Mucosa of descending colon (tissue), 3 donors: ENCODE measurements at regions not wholly inside any gene's neighbourhood (a gene's known extent, or its start where the extent isn't known, plus 50 kb on each side); places are given as distances from the start of the nearest gene placed in this dataset.

Source experiments
- ATAC-seq: fragments of 200-7000 bp; cut with Tn5 transposase; one replicate; pipeline ENCODE4 v1.9.1; 2020; ENCODE audit warnings: mild to moderate bottlenecking, moderate library complexity
- DNase-seq, 3 donors: peaks; one replicate each; pipeline ENCODE4 v3.0.0-alpha.2; 2020
- H3K36me3 ChIP-seq: fragments of 200-600 bp; one replicate; pipeline ENCODE4 v1.8.0; 2021; ENCODE audit warnings: low read depth, mild to moderate bottlenecking
- H3K4me1 ChIP-seq: fragments of 200-600 bp; one replicate; pipeline ENCODE4 v1.8.0; 2021; ENCODE audit warnings: low read depth, mild to moderate bottlenecking
- H3K4me3 ChIP-seq: fragments of 200-600 bp; one replicate; pipeline ENCODE4 v1.8.0; 2021; ENCODE audit warnings: mild to moderate bottlenecking
- H3K9me3 ChIP-seq: fragments of 200-600 bp; one replicate; pipeline ENCODE4 v1.8.0; 2021; ENCODE audit warnings: mild to moderate bottlenecking
- CTCF ChIP-seq: fragments of 200-600 bp; IDR thresholded peaks from one replicate; pipeline ENCODE4 v1.8.0; 2022; ENCODE audit warnings: antibody characterized with exemption, mild to moderate bottlenecking
- intact Hi-C, 2 donors: fragments of 100-400 bp; cut with DNase I in 1 of 2; cut with micrococcal nuclease in 1 of 2; formaldehyde crosslinking; loops; one replicate each; pipeline versions ENCODE4 v1.11.0 to v1.11.1; 2022; cut with DNase I, micrococcal nuclease
- donor health status: DM: no; HTN: no; CAD: no; lungs with moderate emphysema.
- donor health status: DM: no; HTN: no; CAD: no.
- donor health status: DM: no; HTN: yes; CAD: no.

DNA sequence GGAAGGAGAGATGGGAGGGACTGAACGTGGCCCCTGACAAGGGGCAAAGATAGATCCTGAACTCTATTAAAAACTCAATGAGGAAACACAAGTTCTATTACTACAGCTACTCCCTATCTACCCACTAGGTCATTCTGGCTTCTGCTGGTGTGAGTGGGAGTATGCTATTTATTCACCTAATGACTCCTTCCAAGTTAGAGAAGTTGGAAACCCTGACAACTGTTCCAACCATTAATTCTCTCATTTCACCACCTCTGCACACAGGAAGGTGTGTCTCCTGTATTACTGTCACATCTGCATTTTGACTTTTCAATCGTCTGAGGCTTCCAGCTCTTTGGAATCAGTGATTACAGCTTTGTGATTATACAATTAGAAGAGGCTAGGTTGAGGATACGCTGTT lies 169.4 kb upstream of the ADO start:
- Histone ChIP-seq H3K4me3 (no peak overlapping the region), H3K36me3 (no peaks in the 10 kb centered on the region), H3K4me1 (peaks cover 5% of the 10 kb centered on the region), H3K9me3 (no peaks in the 10 kb centered on the region)
- intact Hi-C loops = no loop called here
- no peak for DNase-seq
- TF ChIP-seq CTCF = no peak
- ATAC-seq = no peak

GRCh38 chr10:62636825-62637248 lies 167.7 kb upstream of the ADO start:
- no peak for ATAC-seq
- TF ChIP-seq CTCF = no peak
- Histone ChIP-seq H3K4me3 (no peak overlapping the region), H3K4me1 (peaks cover 5% of the 10 kb centered on the region), H3K9me3 (no peaks in the 10 kb centered on the region), H3K36me3 (no peaks in the 10 kb centered on the region)
- intact Hi-C loops = no loop called here
- no peak for DNase-seq

GRCh38 chr10:62637249-62638061 lies 167.1 kb upstream of the ADO start:
- H3K9me3 ChIP-seq = no peaks in the 10 kb centered on the region
- H3K36me3 ChIP-seq = no peaks in the 10 kb centered on the region
- no peak overlapping the region for H3K4me3 ChIP-seq
- TF ChIP-seq CTCF = no peak
- peak in 1 of 3 donors; percentile 47 for DNase-seq
- intact Hi-C loops = no loop called here
- ATAC-seq = peak; percentile 80
- H3K4me1 ChIP-seq = peaks cover 2% of the 10 kb centered on the region

DNA sequence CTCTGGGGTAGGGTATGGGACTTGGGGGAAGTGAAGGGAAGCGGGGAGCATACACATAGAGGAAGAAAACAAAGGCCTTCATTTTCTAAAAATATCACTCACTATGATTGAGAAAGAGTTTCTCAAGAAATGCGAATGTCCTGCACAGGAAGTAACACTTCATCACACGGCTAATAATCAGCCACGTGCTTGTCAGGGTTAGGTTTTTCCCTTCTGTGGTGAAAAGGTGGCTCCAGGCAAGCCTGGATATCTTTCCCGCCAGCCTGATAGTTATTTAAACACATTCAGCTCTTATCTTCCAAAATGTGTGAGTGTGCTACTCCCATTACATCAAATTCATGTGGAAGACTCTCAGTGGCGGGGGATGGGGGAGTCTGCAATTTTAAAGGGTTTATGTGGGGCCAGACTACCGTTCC lies 166.4 kb upstream of the ADO start:
- H3K9me3 ChIP-seq = no peaks in the 10 kb centered on the region
- H3K36me3 ChIP-seq = no peaks in the 10 kb centered on the region
- intact Hi-C loops = no loop called here
- no peak for TF ChIP-seq CTCF
- H3K4me3 ChIP-seq = no peak overlapping the region
- ATAC-seq (peak; percentile 53), DNase-seq (peak in 1 of 3 donors; percentile 30)
- peaks cover 2% of the 10 kb centered on the region for H3K4me1 ChIP-seq

DNA sequence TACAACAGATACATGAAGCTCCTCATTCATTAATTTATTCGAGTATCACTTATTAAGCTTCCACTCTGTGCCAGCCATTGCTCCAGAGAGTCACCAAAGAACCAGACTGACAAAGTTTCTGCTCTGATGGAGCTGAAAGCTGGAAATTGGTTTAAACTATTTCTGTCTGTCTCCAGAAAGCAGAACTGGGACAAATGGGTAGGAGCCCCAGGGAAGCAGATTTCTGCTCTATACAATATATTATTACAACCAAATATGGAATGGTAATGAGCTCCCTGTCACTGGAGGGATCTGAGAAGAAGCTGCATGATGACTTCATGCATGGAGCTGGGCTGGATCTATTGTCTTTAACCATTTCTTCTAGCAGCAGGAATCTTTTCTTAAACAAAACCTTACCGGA lies 165.4 kb upstream of the ADO start:
- Histone ChIP-seq H3K36me3 (no peaks in the 10 kb centered on the region), H3K9me3 (no peaks in the 10 kb centered on the region), H3K4me3 (no peak overlapping the region), H3K4me1 (peaks cover 2% of the 10 kb centered on the region)
- intact Hi-C loops = no loop called here
- no peak for TF ChIP-seq CTCF
- ATAC-seq = no peak
- no peak for DNase-seq
